HepG2 (cell line): ENCODE measurements at regions not wholly inside any gene's neighbourhood (a gene's known extent, or its start where the extent isn't known, plus 50 kb on each side); places are given as distances from the start of the nearest gene placed in this dataset.
A peak's percentile ranks its signal among the peaks of the same experiment; 100 is the strongest.

Source experiments
- ATAC-seq: fragments of 200-7000 bp; cut with Tn5 transposase; 3 replicates; pipeline ENCODE4 v1.9.1; 2020; ENCODE audit warnings: mild to moderate bottlenecking, moderate library complexity
- BruUV-seq: library from RNA; stranded (reverse); fragments of 400-500 nt; replicated peaks from 2 replicates; lab custom pipeline; 2021; lab: Mats Ljungman, UMichigan
- CTCF ChIA-PET: fragments of 300-600 bp; formaldehyde crosslinking; extraction: SDS; loops from one replicate; lab custom pipeline; 2021; ENCODE audit warnings: low total read pairs, inconsistent platforms, low intra/inter-chr PET ratio; lab: Yijun Ruan, JAX
- POLR2A ChIA-PET: fragments of 350-600 bp; sonication (Branson Sonifier 250); formaldehyde crosslinking; loops from one replicate; lab custom pipeline; 2020; ENCODE audit warnings: antibody characterized with exemption, inconsistent platforms; lab: Yijun Ruan, JAX
- DNase-seq: peaks from one replicate; pipeline ENCODE4 v3.0.0-alpha.2; 2015; ENCODE audit warnings: low spot score
- FAIRE-seq: peaks from 3 replicates; lab custom pipeline; 2011; peaks lifted over from hg19 to GRCh38; lab: Jason Lieb, UNC
- H2AFZ ChIP-seq: one replicate; pipeline ENCODE4 v1.6.1; 2011; ENCODE audit warnings: low read length, inconsistent platforms
- H3K27ac ChIP-seq: fragments of 300-600 bp; 3 replicates; pipeline ENCODE4 v1.8.0; 2011; ENCODE audit warnings: mixed run types, mild to moderate bottlenecking, mixed read lengths, low read length, inconsistent platforms; ENCODE audit not compliant: insufficient read depth; ENCODE audit errors: extremely low read length
- H3K27me3 ChIP-seq, 2 experiments: fragments of 200-600 bp in 1 of 2; 2 replicates in 1 of 2; 3 replicates in 1 of 2; pipeline versions ENCODE4 v1.6.0 to v1.8.0; 2011; ENCODE audit warnings: low read length in 2 of 2, mild to moderate bottlenecking in 2 of 2, moderate library complexity in 2 of 2, inconsistent platforms in 1 of 2; ENCODE audit not compliant: insufficient read depth in 2 of 2, control insufficient read depth in 1 of 2
- H3K36me3 ChIP-seq, 2 experiments: fragments of 200-600 bp in 1 of 2; replicated peaks in 1 of 2; 2 replicates in 1 of 2; 3 replicates in 1 of 2; pipeline versions ENCODE4 v1.5.1 to v1.8.0; 2011; ENCODE audit warnings: low read length in 2 of 2, inconsistent platforms in 1 of 2; ENCODE audit not compliant: insufficient read depth in 2 of 2, control insufficient read depth in 1 of 2
- H3K4me1 ChIP-seq: 2 replicates; pipeline ENCODE4 v1.5.1; 2012; ENCODE audit warnings: low read length, inconsistent platforms; ENCODE audit not compliant: insufficient read depth
- H3K4me2 ChIP-seq: 2 replicates; pipeline ENCODE4 v1.6.0; 2011; ENCODE audit warnings: low read depth, low read length, inconsistent platforms
- H3K4me3 ChIP-seq, 3 experiments: fragments of 200-600 bp in 1 of 3; sonication (generic), shearing (Covaris generic) in 1 of 3; replicated peaks in 1 of 3; 2 replicates each; pipeline ENCODE4 v1.5.1; 2011 to 2016; ENCODE audit warnings: low read length in 3 of 3, inconsistent platforms in 2 of 3, low read depth in 2 of 3, mild to moderate bottlenecking in 2 of 3, control low read depth in 1 of 3, mixed read lengths in 1 of 3; ENCODE audit not compliant: insufficient read depth in 1 of 3
- H3K79me2 ChIP-seq: one replicate; pipeline ENCODE4 v1.6.1; 2011; ENCODE audit warnings: low read length, inconsistent platforms; ENCODE audit not compliant: insufficient read depth
- H3K9ac ChIP-seq: 2 replicates; pipeline ENCODE4 v1.6.0; 2011; ENCODE audit warnings: mild to moderate bottlenecking, low read depth, low read length, inconsistent platforms; ENCODE audit not compliant: insufficient read depth
- H3K9me3 ChIP-seq: 2 replicates; pipeline ENCODE4 v1.5.1; 2012; ENCODE audit warnings: mild to moderate bottlenecking, low read length
- H4K20me1 ChIP-seq: 2 replicates; pipeline ENCODE4 v1.6.0; 2011; ENCODE audit warnings: inconsistent platforms, mild to moderate bottlenecking, low read length, moderate library complexity; ENCODE audit not compliant: insufficient read depth
- ATF7 ChIP-seq, 2 experiments: fragments of 450-650 bp in 1 of 2; sonication (generic) in 1 of 2; formaldehyde crosslinking in 1 of 2; IDR thresholded peaks; 2 replicates each; pipeline versions ENCODE4 v1.4.0 to v1.6.1; 2016 to 2020; ENCODE audit warnings: antibody characterized with exemption in 1 of 2, mild to moderate bottlenecking in 1 of 2, missing genetic modification reagents in 1 of 2
- HNRNPH1 ChIP-seq: fragments of 200-400 bp; formaldehyde crosslinking; optimal IDR thresholded peaks from 2 replicates; pipeline ENCODE3; 2017; ENCODE audit warnings: mild to moderate bottlenecking, low read depth, low read length
- LCORL ChIP-seq, 2 experiments: fragments of 450-650 bp in 1 of 2; sonication (generic) in 1 of 2; formaldehyde crosslinking in 1 of 2; IDR thresholded peaks; 2 replicates each; pipeline versions ENCODE4 v1.5.0 to v1.6.1; 2017 to 2020; ENCODE audit warnings: antibody characterized with exemption in 1 of 2, missing genetic modification reagents in 1 of 2
- PHF8 ChIP-seq: sonication (generic); formaldehyde crosslinking; IDR thresholded peaks from 2 replicates; pipeline ENCODE4 v1.5.0; 2020; ENCODE audit warnings: missing genetic modification reagents
- POLR2AphosphoS2 ChIP-seq: IDR thresholded peaks from 2 replicates; pipeline ENCODE4 v1.6.1; 2011; ENCODE audit warnings: low read depth, low read length, improper control_type of control experiment
- PPARG ChIP-seq: conservative IDR thresholded peaks from 2 replicates; pipeline ENCODE4 v1.6.1; 2016; ENCODE audit warnings: missing biosample characterization, missing genetic modification reagents
- ZSCAN29 ChIP-seq: sonication (generic); formaldehyde crosslinking; conservative IDR thresholded peaks from 2 replicates; pipeline ENCODE4 v1.4.0; 2020; ENCODE audit warnings: mild to moderate bottlenecking, missing genetic modification reagents
- WGBS: methylation state at CpG from one replicate; pipeline ENCODE4 v1.1.6; 2017; ENCODE audit warnings: low lambda C conversion rate; 5-methylcytosine and 5-hydroxymethylcytosine counted together
- in situ Hi-C: cut with HindIII; loops from 2 replicates; pipeline ENCODE4 v1.10.0; 2017; ENCODE audit warnings: low pct_unique_long_range_greater_than_20kb; ENCODE audit not compliant: extremely low pct_ligation_motif_present
- intact Hi-C: fragments of 100-400 bp; cut with micrococcal nuclease; formaldehyde crosslinking; loops from one replicate; pipeline ENCODE4 v1.10.0; 2022; ENCODE audit not compliant: unreplicated experiment
- TF ChIP-seq, protein P1 (sequence below): sonication (generic); formaldehyde crosslinking; IDR thresholded peaks from 2 replicates; pipeline ENCODE4 v1.5.1; 2020; ENCODE audit warnings: mild to moderate bottlenecking, missing genetic modification reagents, moderate library complexity
- TF ChIP-seq, protein P2 (sequence below): IDR thresholded peaks from 2 replicates; pipeline ENCODE4 v1.6.1; 2016; ENCODE audit warnings: missing genetic modification reagents, missing compliant biosample characterization

DNA sequence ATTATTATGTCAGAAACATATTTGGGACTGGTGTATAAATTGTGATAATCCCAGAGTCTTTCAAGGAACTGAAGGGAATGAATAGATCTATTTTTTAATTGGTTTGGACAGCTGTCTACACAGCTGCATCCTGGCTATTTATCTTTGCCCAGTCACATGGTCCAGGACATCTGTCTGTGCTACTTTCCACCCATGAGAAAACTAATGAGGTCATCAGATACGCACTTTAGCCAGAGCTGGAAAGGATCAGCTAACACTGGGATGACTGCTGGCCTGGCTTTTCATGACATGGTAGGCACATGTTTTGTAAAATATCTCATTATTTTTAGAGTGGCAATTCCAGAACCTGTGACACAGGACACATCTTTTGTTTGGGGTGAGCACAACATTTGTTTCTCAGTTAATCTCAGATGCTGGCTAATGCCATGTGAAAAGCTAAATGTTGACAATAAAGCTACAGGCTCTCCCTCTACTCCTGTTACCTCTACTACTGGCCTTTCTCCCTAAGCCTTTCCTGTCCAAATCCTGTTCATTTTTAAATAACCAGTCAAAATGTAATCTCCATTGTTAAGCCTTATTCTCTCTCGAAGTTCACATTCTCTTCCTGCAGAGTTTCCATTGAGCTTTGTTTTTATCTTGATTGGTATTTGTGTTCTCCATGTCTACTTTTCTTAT is 500.7 kb downstream of the RIT2 start:
- ATAC-seq (no peak), FAIRE-seq (no peak)
- POLR2A ChIA-PET, result no interaction called here

DNA sequence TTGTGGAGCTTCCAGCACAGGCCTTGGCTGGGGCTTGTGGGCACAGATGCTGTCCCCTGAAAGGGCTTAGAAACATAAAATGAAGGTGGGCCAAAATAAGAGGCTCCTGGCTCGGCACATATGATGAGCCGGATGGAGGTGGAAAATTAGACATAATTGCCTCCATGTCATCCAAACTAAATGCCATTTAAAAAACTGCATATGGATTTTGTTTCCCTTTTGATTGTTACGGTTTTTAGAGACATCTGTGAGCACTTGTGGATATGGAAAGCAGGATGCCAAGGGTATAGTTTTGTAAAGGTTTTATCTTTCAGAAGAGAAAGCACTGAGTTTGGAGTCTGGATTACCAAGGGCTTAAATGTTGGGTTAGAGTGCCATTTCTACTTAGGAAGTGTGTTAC is 498.3 kb downstream of the RIT2 start:
- no peak overlapping the region for H2AFZ ChIP-seq
- ChIA-PET CTCF (no interaction called here), POLR2A (no interaction called here)
- no peak overlapping the region for H3K27ac ChIP-seq
- no peak overlapping the region for H3K4me2 ChIP-seq
- no peak for FAIRE-seq
- H3K79me2 ChIP-seq, result no peaks in the 10 kb centered on the region
- intact Hi-C loops (no loop called here), in situ Hi-C loops (no loop called here)
- H3K9ac ChIP-seq, result no peak overlapping the region
- no peak overlapping the region for H3K4me3 ChIP-seq
- whole genome bisulfite sequencing, result 8% methylated on average over 3 of the region's 3 CpGs
- no peaks in the 10 kb centered on the region for H3K27me3 ChIP-seq
- BruUV-seq, result no TSS peak
- H3K36me3 ChIP-seq, result no peaks in the 10 kb centered on the region
- no peaks in the 10 kb centered on the region for H3K4me1 ChIP-seq
- no peaks in the 10 kb centered on the region for H3K9me3 ChIP-seq
- H4K20me1 ChIP-seq, result no peaks in the 10 kb centered on the region
- no peak for ATAC-seq
- no peak for DNase-seq
- TF ChIP-seq ZSCAN29 (CRISPR knock-in tag) (no peak), PPARG (CRISPR knock-in tag) (no peak), LCORL (IDR thresholded peaks at IDR 0.05) (no peak), LCORL (CRISPR knock-in tag; IDR thresholded peaks at IDR 0.05) (no peak)
- TF ChIP-seq, protein P1, sequence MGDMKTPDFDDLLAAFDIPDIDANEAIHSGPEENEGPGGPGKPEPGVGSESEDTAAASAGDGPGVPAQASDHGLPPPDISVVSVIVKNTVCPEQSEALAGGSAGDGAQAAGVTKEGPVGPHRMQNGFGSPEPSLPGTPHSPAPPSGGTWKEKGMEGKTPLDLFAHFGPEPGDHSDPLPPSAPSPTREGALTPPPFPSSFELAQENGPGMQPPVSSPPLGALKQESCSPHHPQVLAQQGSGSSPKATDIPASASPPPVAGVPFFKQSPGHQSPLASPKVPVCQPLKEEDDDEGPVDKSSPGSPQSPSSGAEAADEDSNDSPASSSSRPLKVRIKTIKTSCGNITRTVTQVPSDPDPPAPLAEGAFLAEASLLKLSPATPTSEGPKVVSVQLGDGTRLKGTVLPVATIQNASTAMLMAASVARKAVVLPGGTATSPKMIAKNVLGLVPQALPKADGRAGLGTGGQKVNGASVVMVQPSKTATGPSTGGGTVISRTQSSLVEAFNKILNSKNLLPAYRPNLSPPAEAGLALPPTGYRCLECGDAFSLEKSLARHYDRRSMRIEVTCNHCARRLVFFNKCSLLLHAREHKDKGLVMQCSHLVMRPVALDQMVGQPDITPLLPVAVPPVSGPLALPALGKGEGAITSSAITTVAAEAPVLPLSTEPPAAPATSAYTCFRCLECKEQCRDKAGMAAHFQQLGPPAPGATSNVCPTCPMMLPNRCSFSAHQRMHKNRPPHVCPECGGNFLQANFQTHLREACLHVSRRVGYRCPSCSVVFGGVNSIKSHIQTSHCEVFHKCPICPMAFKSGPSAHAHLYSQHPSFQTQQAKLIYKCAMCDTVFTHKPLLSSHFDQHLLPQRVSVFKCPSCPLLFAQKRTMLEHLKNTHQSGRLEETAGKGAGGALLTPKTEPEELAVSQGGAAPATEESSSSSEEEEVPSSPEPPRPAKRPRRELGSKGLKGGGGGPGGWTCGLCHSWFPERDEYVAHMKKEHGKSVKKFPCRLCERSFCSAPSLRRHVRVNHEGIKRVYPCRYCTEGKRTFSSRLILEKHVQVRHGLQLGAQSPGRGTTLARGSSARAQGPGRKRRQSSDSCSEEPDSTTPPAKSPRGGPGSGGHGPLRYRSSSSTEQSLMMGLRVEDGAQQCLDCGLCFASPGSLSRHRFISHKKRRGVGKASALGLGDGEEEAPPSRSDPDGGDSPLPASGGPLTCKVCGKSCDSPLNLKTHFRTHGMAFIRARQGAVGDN (CRISPR knock-in tag), result no peak

More for the DNA sequence above, 500.7 kb downstream of the RIT2 start:
- Histone ChIP-seq H3K4me3 (no peak overlapping the region), H3K36me3 (no peaks in the 10 kb centered on the region), H3K79me2 (no peaks in the 10 kb centered on the region), H3K9me3 (no peaks in the 10 kb centered on the region), H4K20me1 (no peaks in the 10 kb centered on the region), H3K27me3 (no peaks in the 10 kb centered on the region), H3K4me1 (no peaks in the 10 kb centered on the region), H3K9ac (no peak overlapping the region), H3K27ac (no peak overlapping the region), H3K4me2 (no peak overlapping the region), H2AFZ (no peak overlapping the region)
- no peak for TF ChIP-seq POLR2AphosphoS2
- 0 out of 2 replicates have a peak, but pooled peaks have one; percentile 8 for TF ChIP-seq ATF7 (IDR thresholded peaks at IDR 0.05)
- TF ChIP-seq ATF7 (CRISPR knock-in tag; IDR thresholded peaks at IDR 0.05), result no peak
- TF ChIP-seq, protein P2, sequence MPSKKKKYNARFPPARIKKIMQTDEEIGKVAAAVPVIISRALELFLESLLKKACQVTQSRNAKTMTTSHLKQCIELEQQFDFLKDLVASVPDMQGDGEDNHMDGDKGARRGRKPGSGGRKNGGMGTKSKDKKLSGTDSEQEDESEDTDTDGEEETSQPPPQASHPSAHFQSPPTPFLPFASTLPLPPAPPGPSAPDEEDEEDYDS (CRISPR knock-in tag), result no peak
- no peak for TF ChIP-seq HNRNPH1
- TF ChIP-seq PHF8 (CRISPR knock-in tag), result no peak
- no TSS peak for BruUV-seq
- intact Hi-C loops, result no loop called here
- WGBS, result 0% methylated on average over 2 of the region's 2 CpGs
- CTCF ChIA-PET, result no interaction called here
- in situ Hi-C loops, result no loop called here
- no peak for DNase-seq
